Neural cell (in vitro differentiated cells): ENCODE measurements at regions not wholly inside any gene's neighbourhood (a gene's known extent, or its start where the extent isn't known, plus 50 kb on each side); places are given as distances from the start of the nearest gene placed in this dataset.

Source experiments
- H2AFZ ChIP-seq: fragments of 200-600, 300-800 bp; sonication (generic), shearing (Covaris generic); 2 replicates; pipeline ENCODE4 v1.6.0; 2014; ENCODE audit warnings: low read depth, mild to moderate bottlenecking, antibody characterized with exemption, low read length, moderate library complexity
- H3F3A ChIP-seq: fragments of 200-600 bp; shearing (Covaris generic); 2 replicates; pipeline ENCODE4 v1.6.1; 2016; ENCODE audit warnings: mild to moderate bottlenecking, moderate library complexity, mixed read lengths, antibody characterized with exemption, low read length; ENCODE audit not compliant: insufficient read depth, poor library complexity, severe bottlenecking
- H3K27ac ChIP-seq: fragments of 200-600, 300-800 bp; sonication (generic), shearing (Covaris generic); 2 replicates; pipeline ENCODE4 v1.5.1; 2014; ENCODE audit warnings: mild to moderate bottlenecking, low read length, moderate library complexity
- H3K27me3 ChIP-seq: fragments of 300-800, 200-600 bp; sonication (generic), shearing (Covaris generic); 2 replicates; pipeline ENCODE4 v1.6.0; 2014; ENCODE audit warnings: mild to moderate bottlenecking, low read depth, low read length, moderate library complexity; ENCODE audit not compliant: insufficient read depth
- H3K36me3 ChIP-seq: fragments of 300-800, 200-600 bp; sonication (generic), shearing (Covaris generic); 2 replicates; pipeline ENCODE4 v1.5.1; 2014; ENCODE audit warnings: mild to moderate bottlenecking, antibody characterized with exemption, low read length, moderate library complexity; ENCODE audit not compliant: insufficient read depth
- H3K4me2 ChIP-seq: fragments of 300-800, 200-600 bp; sonication (generic), shearing (Covaris generic); 2 replicates; pipeline ENCODE4 v1.6.0; 2014; ENCODE audit warnings: mild to moderate bottlenecking, low read length
- H3K4me3 ChIP-seq: fragments of 300-800, 200-600 bp; sonication (generic), shearing (Covaris generic); 2 replicates; pipeline ENCODE4 v1.5.1; 2014; ENCODE audit warnings: mild to moderate bottlenecking, low read length, moderate library complexity
- H3K79me2 ChIP-seq: fragments of 200-600 bp; shearing (Covaris generic); replicated peaks from 2 replicates; pipeline ENCODE4 v1.6.0; 2014; ENCODE audit warnings: mild to moderate bottlenecking, low read length, moderate library complexity; ENCODE audit not compliant: insufficient read depth
- H3K9ac ChIP-seq: fragments of 300-800, 200-600 bp; sonication (generic), shearing (Covaris generic); 2 replicates; pipeline ENCODE4 v1.6.1; 2016; ENCODE audit warnings: mild to moderate bottlenecking, low read length, mixed read lengths
- H3K9me2 ChIP-seq: fragments of 200-600 bp; shearing (Covaris generic); 2 replicates; pipeline ENCODE4 v1.6.1; 2016; ENCODE audit warnings: mild to moderate bottlenecking, low read length, mixed read lengths; ENCODE audit not compliant: insufficient read depth
- H3K9me3 ChIP-seq: fragments of 200-600, 300-800 bp; sonication (generic), shearing (Covaris generic); 2 replicates; pipeline ENCODE4 v1.6.1; 2016; ENCODE audit warnings: mild to moderate bottlenecking, mixed run types, low read length, moderate library complexity, mixed read lengths
- H4K20me1 ChIP-seq: fragments of 200-600 bp; shearing (Covaris generic); 2 replicates; pipeline ENCODE4 v1.6.1; 2016; ENCODE audit warnings: mild to moderate bottlenecking, mixed run types; ENCODE audit not compliant: insufficient read depth
- CTCF ChIP-seq: fragments of 450-650 bp; IDR thresholded peaks from 2 replicates; pipeline ENCODE4 v1.5.1; 2014; ENCODE audit warnings: antibody characterized with exemption, mild to moderate bottlenecking, moderate library complexity; ENCODE audit not compliant: poor library complexity, severe bottlenecking
- EP300 ChIP-seq: fragments of 450-650 bp; conservative IDR thresholded peaks from 2 replicates; pipeline ENCODE4 v1.6.1; 2014; ENCODE audit warnings: antibody characterized with exemption, mild to moderate bottlenecking, moderate library complexity; ENCODE audit not compliant: poor library complexity, severe bottlenecking
- EZH2 ChIP-seq: fragments of 200-600, 300-800 bp; shearing (Covaris generic), sonication (generic); IDR thresholded peaks from 2 replicates; pipeline ENCODE4 v1.6.1; 2014; ENCODE audit warnings: antibody characterized with exemption, low read length, borderline replicate concordance, mild to moderate bottlenecking; ENCODE audit not compliant: insufficient read depth, poor library complexity, severe bottlenecking
- MXI1 ChIP-seq: fragments of 450-650 bp; conservative IDR thresholded peaks from 2 replicates; pipeline ENCODE4 v1.6.1; 2014; ENCODE audit warnings: antibody characterized with exemption, mild to moderate bottlenecking; ENCODE audit not compliant: poor library complexity, severe bottlenecking
- POLR2AphosphoS5 ChIP-seq: IDR thresholded peaks from 2 replicates; pipeline ENCODE4 v1.6.1; 2012
- RAD21 ChIP-seq: fragments of 450-650 bp; conservative IDR thresholded peaks from 2 replicates; pipeline ENCODE4 v1.6.1; 2014; ENCODE audit warnings: antibody characterized with exemption, mild to moderate bottlenecking, moderate library complexity
- SMC3 ChIP-seq: fragments of 450-650 bp; conservative IDR thresholded peaks from 2 replicates; pipeline ENCODE4 v1.6.1; 2014; ENCODE audit warnings: antibody characterized with exemption, mild to moderate bottlenecking, moderate library complexity; ENCODE audit not compliant: poor library complexity
- TAF1 ChIP-seq: IDR thresholded peaks from 2 replicates; pipeline ENCODE4 v1.6.1; 2012; ENCODE audit warnings: low read depth
- TF ChIP-seq, protein P1 (sequence below): IDR thresholded peaks from 2 replicates; pipeline ENCODE4 v1.6.1; 2012; ENCODE audit warnings: borderline replicate concordance

DNA sequence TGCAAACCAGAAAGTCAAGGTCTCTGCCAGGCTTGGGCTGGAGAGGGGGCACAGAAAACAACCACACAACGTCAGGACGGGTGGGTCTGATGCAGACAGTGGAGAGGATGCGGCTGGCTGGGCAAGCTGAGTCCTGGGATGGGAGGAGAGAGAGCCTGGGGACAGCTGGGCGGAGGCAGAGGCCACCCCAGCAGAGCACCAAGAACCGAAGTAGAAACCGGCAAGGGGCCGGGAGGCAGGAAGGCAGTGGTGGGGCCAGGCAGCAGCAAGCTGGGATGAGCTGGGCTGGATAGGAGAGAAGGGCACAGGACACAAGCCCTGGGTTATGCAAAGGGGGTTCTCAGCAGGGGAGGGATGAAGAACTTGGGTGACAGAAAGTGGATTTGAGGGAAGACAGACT, 188.2 kb downstream of the SHANK2 start:
- H3K9me2 ChIP-seq: no peaks in the 10 kb centered on the region
- H3K27me3 ChIP-seq: no peaks in the 10 kb centered on the region
- no peak overlapping the region for H2AFZ ChIP-seq
- H3K9ac ChIP-seq: no peak overlapping the region
- no peak overlapping the region for H3K27ac ChIP-seq
- no peaks in the 10 kb centered on the region for H3K36me3 ChIP-seq
- H3K4me3 ChIP-seq: no peak overlapping the region
- H4K20me1 ChIP-seq: no peaks in the 10 kb centered on the region
- no peak for TF ChIP-seq CTCF
- no peak for TF ChIP-seq TAF1
- TF ChIP-seq RAD21: no peak
- no peak for TF ChIP-seq MXI1
- no peak for TF ChIP-seq EZH2
- no peak for TF ChIP-seq EP300
- TF ChIP-seq SMC3: no peak
- no peak for TF ChIP-seq POLR2AphosphoS5
- TF ChIP-seq, protein P1, sequence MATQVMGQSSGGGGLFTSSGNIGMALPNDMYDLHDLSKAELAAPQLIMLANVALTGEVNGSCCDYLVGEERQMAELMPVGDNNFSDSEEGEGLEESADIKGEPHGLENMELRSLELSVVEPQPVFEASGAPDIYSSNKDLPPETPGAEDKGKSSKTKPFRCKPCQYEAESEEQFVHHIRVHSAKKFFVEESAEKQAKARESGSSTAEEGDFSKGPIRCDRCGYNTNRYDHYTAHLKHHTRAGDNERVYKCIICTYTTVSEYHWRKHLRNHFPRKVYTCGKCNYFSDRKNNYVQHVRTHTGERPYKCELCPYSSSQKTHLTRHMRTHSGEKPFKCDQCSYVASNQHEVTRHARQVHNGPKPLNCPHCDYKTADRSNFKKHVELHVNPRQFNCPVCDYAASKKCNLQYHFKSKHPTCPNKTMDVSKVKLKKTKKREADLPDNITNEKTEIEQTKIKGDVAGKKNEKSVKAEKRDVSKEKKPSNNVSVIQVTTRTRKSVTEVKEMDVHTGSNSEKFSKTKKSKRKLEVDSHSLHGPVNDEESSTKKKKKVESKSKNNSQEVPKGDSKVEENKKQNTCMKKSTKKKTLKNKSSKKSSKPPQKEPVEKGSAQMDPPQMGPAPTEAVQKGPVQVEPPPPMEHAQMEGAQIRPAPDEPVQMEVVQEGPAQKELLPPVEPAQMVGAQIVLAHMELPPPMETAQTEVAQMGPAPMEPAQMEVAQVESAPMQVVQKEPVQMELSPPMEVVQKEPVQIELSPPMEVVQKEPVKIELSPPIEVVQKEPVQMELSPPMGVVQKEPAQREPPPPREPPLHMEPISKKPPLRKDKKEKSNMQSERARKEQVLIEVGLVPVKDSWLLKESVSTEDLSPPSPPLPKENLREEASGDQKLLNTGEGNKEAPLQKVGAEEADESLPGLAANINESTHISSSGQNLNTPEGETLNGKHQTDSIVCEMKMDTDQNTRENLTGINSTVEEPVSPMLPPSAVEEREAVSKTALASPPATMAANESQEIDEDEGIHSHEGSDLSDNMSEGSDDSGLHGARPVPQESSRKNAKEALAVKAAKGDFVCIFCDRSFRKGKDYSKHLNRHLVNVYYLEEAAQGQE: no peak
- H3K79me2 ChIP-seq: no peaks in the 10 kb centered on the region
- no peaks in the 10 kb centered on the region for H3F3A ChIP-seq
- H3K4me2 ChIP-seq: no peak overlapping the region
- no peaks in the 10 kb centered on the region for H3K9me3 ChIP-seq

GRCh38 chr11:71063129-71063528, 189.2 kb downstream of the SHANK2 start:
- Histone ChIP-seq H3K9ac (no peak overlapping the region), H3K27me3 (no peaks in the 10 kb centered on the region), H3F3A (no peaks in the 10 kb centered on the region)

More at GRCh38 chr11:71063129-71063528, 189.2 kb downstream of the SHANK2 start:
- H3K9me2 ChIP-seq: no peaks in the 10 kb centered on the region
- H3K9me3 ChIP-seq: no peaks in the 10 kb centered on the region
- H3K36me3 ChIP-seq: no peaks in the 10 kb centered on the region
- TF ChIP-seq CTCF (no peak), SMC3 (no peak), EP300 (no peak), POLR2AphosphoS5 (no peak), EZH2 (no peak), TAF1 (no peak), RAD21 (no peak), MXI1 (no peak)
- TF ChIP-seq, protein P1: no peak
- no peak overlapping the region for H2AFZ ChIP-seq
- no peak overlapping the region for H3K4me3 ChIP-seq
- H3K27ac ChIP-seq: no peak overlapping the region
- no peaks in the 10 kb centered on the region for H4K20me1 ChIP-seq
- H3K79me2 ChIP-seq: no peaks in the 10 kb centered on the region
- H3K4me2 ChIP-seq: no peak overlapping the region
